ELR (cell line): ENCODE measurements at regions not wholly inside any gene's neighbourhood (a gene's known extent, or its start where the extent isn't known, plus 50 kb on each side); places are given as distances from the start of the nearest gene placed in this dataset.
"Not testable (repeated sequence)": the region's sequence is repeated elsewhere in the genome, so short reads cannot be mapped to it uniquely, and the experiment has no call there.

Experiments used
- DNase-seq: peaks from one replicate; pipeline ENCODE4 v3.0.0-alpha.2; 2015; ENCODE audit warnings: low read depth

DNA sequence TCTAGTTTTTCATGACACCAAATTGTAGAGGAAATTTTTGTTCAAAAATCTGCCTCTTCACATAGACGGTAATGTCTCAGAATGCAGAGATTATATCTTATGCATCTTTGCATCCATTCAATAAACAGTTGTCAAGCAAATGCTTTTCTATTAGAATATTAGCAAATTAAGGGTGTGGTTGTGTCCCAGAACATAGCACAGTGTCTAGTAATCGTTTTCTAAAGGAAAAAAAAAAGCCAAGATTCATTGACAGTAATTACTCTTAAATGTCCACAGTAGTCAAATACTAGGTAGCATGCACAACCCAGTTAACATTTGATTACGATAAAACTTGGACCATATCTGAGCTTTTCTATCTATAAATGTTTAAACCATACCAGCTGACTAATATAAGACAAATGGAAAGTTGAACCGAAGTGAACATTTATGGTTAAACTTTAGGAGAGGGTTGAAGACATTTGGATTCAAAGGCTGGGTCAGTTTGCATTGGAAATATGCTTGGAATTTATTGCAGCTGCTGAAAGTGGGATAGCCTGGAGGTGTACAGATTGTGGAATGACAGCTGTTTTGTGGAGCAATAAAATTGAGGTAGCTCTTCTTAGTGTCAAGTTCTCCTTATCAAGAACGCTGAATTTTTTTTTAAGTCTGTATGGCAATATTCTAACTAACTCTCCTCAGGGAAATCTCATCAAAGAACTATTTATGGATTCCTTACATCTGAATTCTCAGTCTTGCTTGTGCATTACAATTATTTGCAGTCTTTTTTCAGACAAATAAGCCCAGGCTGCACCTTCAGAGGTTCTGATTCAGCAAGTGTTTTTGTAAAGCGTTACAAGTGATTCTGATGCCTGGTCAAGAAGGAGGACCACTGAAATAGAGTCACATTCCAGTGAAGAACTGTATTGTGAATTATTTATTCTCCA is 66.7 kb upstream of the ATP2B1 start:
- peak; percentile 54 for DNase-seq

DNA sequence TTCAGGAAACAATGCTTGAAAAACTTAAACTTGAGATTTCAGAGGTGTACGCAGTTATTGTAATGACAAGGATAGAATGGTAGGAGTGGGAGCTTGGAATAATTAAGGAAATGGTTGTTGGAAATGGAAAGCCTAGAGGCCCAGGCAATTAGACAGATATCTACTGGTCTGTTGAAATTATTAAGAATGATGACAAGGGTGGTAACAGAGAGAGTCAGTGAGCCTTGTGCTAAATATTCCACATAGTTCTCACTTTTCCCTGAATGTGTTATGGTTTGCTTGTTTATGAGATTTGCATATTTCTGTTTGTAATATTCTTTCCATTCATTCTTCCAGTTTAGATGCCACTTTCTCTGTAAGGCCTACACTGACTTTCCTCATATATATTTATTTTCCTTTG is 66.0 kb upstream of the ATP2B1 start:
- DNase-seq = no peak

- no peak for DNase-seq
Observed at GRCh38 chr12:89770391-89770790, 61.8 kb upstream of the ATP2B1 start.

DNA sequence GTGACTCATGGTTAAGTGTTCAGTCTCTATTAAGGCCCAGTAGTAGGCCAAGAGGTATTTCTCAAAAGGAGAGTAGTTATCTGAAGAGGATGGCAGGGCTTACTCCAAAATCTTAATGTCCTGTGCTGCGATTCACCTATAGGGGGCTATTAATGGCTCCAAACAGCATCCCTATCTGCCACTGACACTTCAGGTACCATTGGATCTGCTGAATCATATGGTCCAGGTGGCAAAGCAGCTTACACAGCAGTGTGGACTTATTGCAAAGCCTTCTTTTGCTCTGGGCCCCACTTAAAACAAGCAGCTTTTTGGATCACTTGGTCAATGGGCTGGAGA is 60.8 kb upstream of the ATP2B1 start:
- DNase-seq = no peak

DNA sequence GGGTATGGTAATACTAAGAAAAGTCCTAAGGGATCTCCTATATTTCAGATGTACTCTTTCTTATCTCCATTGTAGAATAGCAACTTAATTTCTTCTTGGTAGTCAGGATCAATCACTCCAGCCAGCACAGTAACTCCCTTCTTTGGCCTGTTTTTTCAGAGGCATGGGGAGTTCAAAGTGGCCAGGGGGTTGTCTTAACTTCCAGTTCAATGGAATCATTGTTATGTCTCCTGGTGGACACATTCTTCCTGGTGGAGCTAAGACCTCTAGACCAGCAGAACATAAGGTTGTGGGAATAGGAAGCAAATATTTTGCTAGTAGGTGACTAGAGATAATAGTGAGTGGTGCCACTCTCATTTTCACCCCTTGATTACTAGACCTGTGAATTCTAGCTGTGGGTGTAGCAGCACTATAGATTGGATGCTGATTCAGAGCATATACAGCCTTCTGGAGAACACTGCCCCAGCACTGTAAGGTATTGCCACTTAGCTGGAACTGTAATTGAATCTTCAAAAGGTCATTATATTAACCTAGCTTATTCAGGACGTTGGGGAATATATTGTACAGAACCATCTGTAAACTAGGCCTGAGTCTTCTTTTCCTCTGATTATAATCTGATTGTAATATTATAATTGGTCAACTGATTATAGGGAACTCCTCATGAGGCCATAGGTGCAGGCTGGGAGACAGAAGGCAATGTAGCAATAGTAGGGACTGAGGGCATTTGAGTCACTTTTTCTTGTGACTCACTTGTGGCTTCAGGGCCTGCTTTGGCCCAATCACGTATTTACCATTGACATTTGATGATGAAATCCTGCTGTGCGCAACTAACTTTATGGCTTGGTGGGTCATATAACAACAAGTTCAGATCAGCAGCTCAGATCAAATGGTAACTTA is 60.2 kb upstream of the ATP2B1 start:
- DNase-seq = peak; percentile 99

GRCh38 chr12:89765959-89766824 is 57.6 kb upstream of the ATP2B1 start:
- DNase-seq = no peak

DNA sequence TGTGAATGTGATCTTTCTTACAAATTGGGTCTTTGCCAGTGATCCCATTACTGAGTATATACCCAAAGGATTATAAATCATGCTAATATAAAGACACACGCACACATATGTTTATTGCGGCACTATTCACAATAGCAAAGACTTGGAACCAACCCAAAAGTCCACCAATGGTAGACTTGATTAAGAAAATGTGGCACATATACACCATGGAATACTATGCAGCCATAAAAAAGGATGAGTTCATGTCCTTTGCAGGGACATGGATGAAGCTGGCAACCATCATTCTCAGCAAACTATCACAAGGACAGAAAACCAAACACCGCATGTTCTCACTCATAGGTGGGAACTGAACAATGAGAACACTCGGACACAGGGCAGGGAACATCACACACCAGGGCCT is 55.5 kb upstream of the ATP2B1 start:
- not testable (repeated sequence) for DNase-seq

DNA sequence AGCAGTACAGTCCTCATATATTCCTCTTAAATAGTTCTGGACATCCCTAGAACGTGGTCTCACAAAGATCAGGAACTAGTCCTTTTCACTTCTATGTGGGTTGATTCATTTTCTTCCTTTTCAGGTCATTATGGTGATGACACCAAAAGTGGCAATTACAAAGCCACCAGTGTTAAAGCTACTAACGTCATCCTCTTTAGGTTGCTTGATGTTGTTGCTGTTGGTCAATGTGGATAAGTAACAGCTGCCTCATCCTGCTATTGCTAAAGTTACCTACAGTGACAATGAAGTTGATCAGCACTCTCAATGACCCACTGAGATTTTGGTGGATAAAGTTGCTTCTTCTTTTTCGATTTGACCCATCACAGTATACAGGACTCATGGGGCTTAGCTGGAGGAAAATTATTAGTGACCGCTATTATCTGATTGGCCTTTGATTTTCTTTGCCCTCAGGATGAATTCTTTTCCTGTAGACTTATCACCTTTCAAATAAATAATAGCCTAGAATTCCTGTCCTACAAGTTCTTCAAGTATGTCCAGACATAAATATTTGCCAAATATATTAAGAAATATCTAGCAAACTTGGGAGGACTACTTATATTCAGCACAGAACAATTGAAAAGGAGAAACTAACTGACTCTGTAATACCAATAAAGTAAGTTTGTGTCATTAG is 54.0 kb upstream of the ATP2B1 start:
- no peak for DNase-seq

- DNase-seq = no peak
Observed at GRCh38 chr12:89760783-89761182, 52.1 kb upstream of the ATP2B1 start.
